Psoas muscle (tissue), 7 donors: ENCODE measurements at regions not wholly inside any gene's neighbourhood (a gene's known extent, or its start where the extent isn't known, plus 50 kb on each side); places are given as distances from the start of the nearest gene placed in this dataset.

Experiments
- ATAC-seq, 4 donors: fragments of 200-7000 bp; cut with Tn5 transposase; one replicate each; pipeline ENCODE4 v1.9.1; 2020; ENCODE audit warnings: moderate library complexity in 3 of 4, mild to moderate bottlenecking in 2 of 4
- DNase-seq, 2 donors: peaks; one replicate each; pipeline ENCODE4 v3.0.0-alpha.2; 2020
- H3K27ac ChIP-seq: fragments of 200-600 bp; one replicate; pipeline ENCODE4 v1.8.0; 2022
- H3K27me3 ChIP-seq, 3 donors: fragments of 200-600 bp in 1 of 3; one replicate each; pipeline versions ENCODE4 v1.6.1 to v1.8.0; 2013 to 2022; ENCODE audit warnings: low read length in 2 of 3, mild to moderate bottlenecking in 2 of 3, moderate library complexity in 1 of 3; ENCODE audit not compliant: insufficient read depth in 3 of 3
- H3K36me3 ChIP-seq, 2 donors: fragments of 200-600 bp in 1 of 2; one replicate each; pipeline versions ENCODE4 v1.6.1 to v1.8.0; 2013 to 2022; ENCODE audit warnings: low read depth in 1 of 2, mild to moderate bottlenecking in 1 of 2, moderate library complexity in 1 of 2; ENCODE audit not compliant: insufficient read depth in 1 of 2
- H3K4me1 ChIP-seq: fragments of 200-600 bp; one replicate; pipeline ENCODE4 v1.8.0; 2022
- H3K4me3 ChIP-seq: fragments of 200-600 bp; one replicate; pipeline ENCODE4 v1.8.0; 2022; ENCODE audit warnings: mild to moderate bottlenecking
- H3K9me3 ChIP-seq: fragments of 200-600 bp; one replicate; pipeline ENCODE4 v1.8.0; 2022
- WGBS, 3 donors: extraction: QIAGEN DNeasy Blood & Tissue Kit; methylation state at CpG; one replicate each; pipeline versions ENCODE4 v1.1.6 to v1.1.7; 2013; 5-methylcytosine and 5-hydroxymethylcytosine counted together
- intact Hi-C, 2 donors: fragments of 100-400 bp; cut with DNase I; formaldehyde crosslinking; loops; one replicate each; pipeline versions ENCODE4 v1.11.0 to v1.14.2; 2022
- TF ChIP-seq, protein P1 (sequence below): fragments of 200-600 bp; IDR thresholded peaks from one replicate; pipeline ENCODE4 v1.8.0; 2022; ENCODE audit warnings: antibody characterized with exemption
- donor health status: healthy with polysubstance abuse.
- donor health status: DM: no; HTN: no; CAD: no; lungs with moderate emphysema.
- donor health status: Bipolar disorder and iron deficiency.
- donor health status: healthy.
- donor health status: DM: yes; HTN: yes; CAD: no.
- donor health status: DM: no; HTN: no; CAD: no.
- donor health status: DM: yes; HTN: yes; CAD: no.

DNA sequence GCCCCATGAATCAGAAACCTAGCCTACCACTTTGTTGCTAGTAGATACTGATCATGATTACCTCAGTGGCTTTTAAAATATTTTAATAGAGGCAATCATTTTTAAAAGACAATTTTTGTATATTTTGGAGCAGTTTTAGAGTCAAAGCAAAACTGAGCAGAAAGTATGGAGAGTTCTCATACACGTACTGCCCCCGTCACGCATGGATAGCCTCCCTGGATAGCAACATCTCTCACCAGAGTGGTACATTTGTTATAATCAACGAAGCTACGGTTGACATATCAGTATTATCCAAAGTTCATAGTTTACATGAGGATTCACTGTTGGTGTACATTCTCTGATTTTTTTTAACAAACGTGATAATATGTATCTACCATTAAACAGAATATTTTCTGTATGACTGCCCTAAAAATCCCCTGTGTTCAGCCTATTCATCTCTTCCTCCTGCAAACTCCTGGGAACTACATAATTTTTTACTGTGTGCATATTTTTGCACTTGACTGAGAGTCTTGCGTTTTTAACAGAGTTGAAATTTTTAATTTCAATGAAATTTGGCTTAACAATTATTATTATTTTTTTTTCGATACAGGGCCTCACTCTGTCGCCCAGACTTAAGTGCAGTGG, 1436.8 kb upstream of the PCDH9 start:
- Histone ChIP-seq H3K27ac (no peak overlapping the region), H3K4me3 (no peak overlapping the region), H3K9me3 (no peaks in the 10 kb centered on the region), H3K36me3 (no peaks in the 10 kb centered on the region), H3K27me3 (no peaks in the 10 kb centered on the region), H3K4me1 (no peaks in the 10 kb centered on the region)
- TF ChIP-seq, protein P1, sequence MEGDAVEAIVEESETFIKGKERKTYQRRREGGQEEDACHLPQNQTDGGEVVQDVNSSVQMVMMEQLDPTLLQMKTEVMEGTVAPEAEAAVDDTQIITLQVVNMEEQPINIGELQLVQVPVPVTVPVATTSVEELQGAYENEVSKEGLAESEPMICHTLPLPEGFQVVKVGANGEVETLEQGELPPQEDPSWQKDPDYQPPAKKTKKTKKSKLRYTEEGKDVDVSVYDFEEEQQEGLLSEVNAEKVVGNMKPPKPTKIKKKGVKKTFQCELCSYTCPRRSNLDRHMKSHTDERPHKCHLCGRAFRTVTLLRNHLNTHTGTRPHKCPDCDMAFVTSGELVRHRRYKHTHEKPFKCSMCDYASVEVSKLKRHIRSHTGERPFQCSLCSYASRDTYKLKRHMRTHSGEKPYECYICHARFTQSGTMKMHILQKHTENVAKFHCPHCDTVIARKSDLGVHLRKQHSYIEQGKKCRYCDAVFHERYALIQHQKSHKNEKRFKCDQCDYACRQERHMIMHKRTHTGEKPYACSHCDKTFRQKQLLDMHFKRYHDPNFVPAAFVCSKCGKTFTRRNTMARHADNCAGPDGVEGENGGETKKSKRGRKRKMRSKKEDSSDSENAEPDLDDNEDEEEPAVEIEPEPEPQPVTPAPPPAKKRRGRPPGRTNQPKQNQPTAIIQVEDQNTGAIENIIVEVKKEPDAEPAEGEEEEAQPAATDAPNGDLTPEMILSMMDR, result no peak
- ATAC-seq, result no peak
- intact Hi-C loops, result no loop called here
- 74 to 79% (median 76%) methylated on average over 9 of the region's 9 CpGs for WGBS, 3 donors
- DNase-seq, result no peak

DNA sequence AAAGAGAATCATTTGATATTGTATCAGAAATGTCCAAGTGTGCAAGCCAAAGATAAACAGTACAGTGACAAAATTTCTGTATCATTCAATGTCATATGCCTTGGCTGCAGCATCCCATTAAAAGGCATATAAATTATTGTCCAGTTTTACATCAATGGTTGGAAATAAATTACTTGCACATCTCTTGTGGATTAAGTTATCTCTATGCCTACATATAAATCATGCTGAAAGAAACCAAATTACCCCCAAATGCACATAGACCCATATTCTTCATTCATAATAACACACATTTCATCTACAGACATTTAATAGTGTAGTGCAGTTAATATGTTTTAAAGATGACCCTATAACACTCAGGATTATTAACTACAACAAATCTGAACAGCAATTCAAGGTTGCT, 1415.7 kb upstream of the PCDH9 start:
- Histone ChIP-seq H3K27me3 (no peaks in the 10 kb centered on the region), H3K27ac (no peak overlapping the region), H3K36me3 (no peaks in the 10 kb centered on the region), H3K9me3 (no peaks in the 10 kb centered on the region), H3K4me1 (no peaks in the 10 kb centered on the region), H3K4me3 (no peak overlapping the region)
- ATAC-seq (no peak), DNase-seq (no peak)
- intact Hi-C loops, result no loop called here
- TF ChIP-seq, protein P1, result no peak

DNA sequence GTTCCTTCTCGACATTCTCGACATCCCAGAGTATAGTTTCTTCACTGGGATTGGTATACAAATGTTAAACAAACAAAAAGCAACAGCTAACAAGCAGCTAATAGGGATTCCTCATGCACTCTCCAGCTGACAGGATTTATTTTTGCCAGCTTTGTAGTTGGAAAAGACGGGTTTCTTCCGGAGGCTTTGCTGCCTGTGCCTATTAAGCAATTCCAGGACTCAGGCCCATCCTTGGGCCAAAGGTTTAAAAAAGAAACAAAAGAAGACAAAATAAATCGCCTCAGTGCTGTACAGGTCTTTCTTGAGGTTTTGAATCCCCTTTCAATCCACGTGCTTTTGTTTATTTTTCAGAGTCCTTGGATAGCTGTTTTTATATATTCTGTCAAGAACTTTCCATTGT, 1414.5 kb upstream of the PCDH9 start:
- Histone ChIP-seq H3K4me1 (no peaks in the 10 kb centered on the region), H3K9me3 (no peaks in the 10 kb centered on the region), H3K27ac (no peak overlapping the region), H3K4me3 (no peak overlapping the region), H3K27me3 (no peaks in the 10 kb centered on the region), H3K36me3 (no peaks in the 10 kb centered on the region)
- 43 to 48% (median 45%) methylated on average over 6 of the region's 6 CpGs for WGBS, 3 donors
- intact Hi-C loops, result no loop called here
- DNase-seq (no peak), ATAC-seq (no peak)
- TF ChIP-seq, protein P1, result no peak

DNA sequence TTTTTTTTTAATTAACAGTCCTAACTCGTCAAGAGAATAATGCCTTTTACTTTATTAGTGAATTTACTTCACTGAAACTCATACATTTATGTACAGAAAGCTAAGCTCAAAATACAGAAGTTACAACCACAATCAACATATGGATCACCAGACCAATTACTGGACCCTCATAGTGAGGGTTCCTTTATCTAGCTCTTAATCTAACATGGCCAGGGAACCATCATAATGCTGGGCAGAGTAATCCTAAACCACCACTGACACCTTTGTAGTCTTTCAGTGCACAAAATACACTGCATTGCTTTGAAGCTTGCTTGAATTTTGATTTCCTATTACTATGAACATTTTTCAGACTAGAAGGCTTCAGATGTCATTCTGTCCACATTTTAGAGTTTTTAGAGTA, 1406.6 kb upstream of the PCDH9 start:
- WGBS, 3 donors, result 59 to 67% (median 63%) methylated on average over 1 of the region's 1 CpG
- H3K27me3 ChIP-seq, result no peaks in the 10 kb centered on the region
- H3K4me1 ChIP-seq, result no peaks in the 10 kb centered on the region
- no peaks in the 10 kb centered on the region for H3K36me3 ChIP-seq
- TF ChIP-seq, protein P1, result no peak
- no peak for ATAC-seq
- no peak for DNase-seq
- no peak overlapping the region for H3K27ac ChIP-seq
- no peaks in the 10 kb centered on the region for H3K9me3 ChIP-seq
- H3K4me3 ChIP-seq, result no peak overlapping the region
- intact Hi-C loops, result no loop called here

DNA sequence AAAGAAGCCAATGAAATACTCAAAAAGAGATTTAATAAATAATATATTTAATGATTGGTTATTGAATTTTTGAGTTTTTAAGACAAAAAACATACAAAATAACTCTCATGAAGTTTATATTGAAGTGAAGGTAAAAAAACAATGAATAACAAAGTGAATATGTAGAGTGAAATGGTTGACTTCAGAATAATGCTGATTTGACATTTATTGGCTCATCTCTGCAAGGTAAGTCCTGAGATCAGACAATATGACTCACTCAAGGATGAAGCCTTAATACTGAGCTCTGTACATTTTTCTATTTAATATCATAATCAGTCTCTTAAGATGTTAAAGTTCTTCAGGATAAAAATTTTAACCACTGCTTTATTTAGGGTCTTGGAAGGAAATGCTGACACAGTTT, 1398.9 kb upstream of the PCDH9 start:
- ATAC-seq (no peak), DNase-seq (no peak)
- intact Hi-C loops, result no loop called here
- H3K4me3 ChIP-seq, result no peak overlapping the region
- no peak overlapping the region for H3K27ac ChIP-seq
- no peaks in the 10 kb centered on the region for H3K36me3 ChIP-seq
- H3K4me1 ChIP-seq, result no peaks in the 10 kb centered on the region
- TF ChIP-seq, protein P1, result no peak
- no peaks in the 10 kb centered on the region for H3K9me3 ChIP-seq
- no peaks in the 10 kb centered on the region for H3K27me3 ChIP-seq
